ENCODE measurements at regions not wholly inside any gene's neighbourhood (a gene's known extent, or its start where the extent isn't known, plus 50 kb on each side); places are given as distances from the start of the nearest gene placed in this dataset.
"Not testable (repeated sequence)": the region's sequence is repeated elsewhere in the genome, so short reads cannot be mapped to it uniquely, and the experiment has no call there.

DNA sequence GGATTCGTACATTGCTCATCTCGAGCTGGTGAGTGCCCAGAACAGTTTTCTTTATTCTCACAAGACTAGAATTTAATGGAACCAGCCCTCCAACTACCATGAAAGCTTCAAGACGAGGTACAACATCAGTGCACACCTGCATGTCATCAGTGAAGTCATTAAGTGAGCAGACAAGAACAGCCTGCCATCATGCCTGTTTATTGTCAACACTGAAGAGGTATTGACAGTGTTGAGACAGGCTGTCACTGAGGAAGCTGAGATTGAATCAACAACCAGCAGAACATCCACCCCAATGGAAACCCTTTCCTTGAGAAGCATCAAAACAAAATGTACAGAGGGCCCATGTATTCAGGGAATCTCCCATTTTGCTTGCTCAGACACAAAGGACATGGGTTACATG is 148.0 kb upstream of the TCF4 start:
- no peak for DNase-seq (ENCODE audit: low spot score)

- no peak for DNase-seq (ENCODE audit: low spot score)
Measured at GRCh38 chr18:55735199-55735855, 147.3 kb upstream of the TCF4 start.

- DNase-seq (ENCODE audit: low spot score) = no peak
Measured at GRCh38 chr18:55732227-55733106, 144.5 kb upstream of the TCF4 start.

DNA sequence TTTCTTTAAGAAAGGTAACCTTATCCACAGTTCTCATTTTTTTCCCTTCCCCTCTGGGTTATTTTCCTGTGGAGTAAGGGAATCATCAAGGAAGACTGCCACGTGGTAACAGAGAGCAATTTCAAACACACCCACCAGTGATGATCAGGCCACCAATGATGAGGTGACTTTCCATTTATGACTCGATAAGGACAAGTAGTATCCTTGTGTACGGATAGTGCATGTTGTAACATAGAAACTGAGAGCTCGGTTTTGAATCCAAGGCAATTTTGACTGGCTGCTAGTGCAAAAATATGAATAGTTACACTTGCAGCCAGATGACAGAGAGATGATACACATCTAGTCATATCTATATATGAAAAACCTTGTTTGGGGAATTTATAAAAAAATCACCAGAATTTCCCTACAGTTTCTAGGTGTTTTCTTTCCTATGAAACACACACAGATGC is 143.6 kb upstream of the TCF4 start:
- DNase-seq (ENCODE audit: low spot score) = no peak

DNA sequence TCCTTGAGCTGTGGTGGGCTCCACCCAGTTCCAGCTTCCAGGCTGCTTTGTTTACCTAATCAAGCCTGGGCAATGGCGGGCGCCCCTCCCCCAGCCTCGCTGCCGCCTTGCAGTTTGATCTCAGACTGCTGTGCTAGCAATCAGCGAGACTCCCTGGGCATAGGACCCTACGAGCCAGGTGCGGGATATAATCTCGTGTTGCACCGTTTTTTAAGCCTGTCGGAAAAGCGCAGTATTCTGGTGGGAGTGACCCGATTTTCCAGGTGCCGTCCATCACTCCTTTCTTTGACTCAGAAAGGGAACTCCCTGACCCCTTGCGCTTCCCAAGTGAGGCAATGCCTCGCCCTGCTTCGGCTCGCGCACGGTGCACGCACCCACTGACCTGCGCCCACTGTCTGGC is 133.0 kb upstream of the TCF4 start:
- not testable (repeated sequence) for DNase-seq (ENCODE audit: low spot score)

DNA sequence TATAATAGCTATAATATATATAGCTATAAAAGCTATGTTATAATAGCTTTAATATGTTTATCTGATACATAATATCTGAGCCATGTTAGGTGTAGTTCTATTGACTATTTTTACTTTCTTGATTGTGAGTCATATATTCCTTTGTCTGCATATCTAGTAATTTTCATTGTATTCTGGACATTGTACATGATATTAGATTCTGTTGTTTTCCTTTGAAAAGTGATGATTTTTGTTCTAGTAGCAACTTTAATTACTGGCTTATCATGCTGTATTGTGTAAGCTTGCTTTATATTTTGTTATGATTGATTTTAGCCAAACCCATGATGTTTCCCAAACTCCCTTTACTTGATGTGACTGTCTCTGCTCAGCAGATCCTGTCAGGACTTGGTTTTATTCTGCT is 125.7 kb upstream of the TCF4 start:
- DNase-seq (ENCODE audit: low spot score) = no peak

DNA sequence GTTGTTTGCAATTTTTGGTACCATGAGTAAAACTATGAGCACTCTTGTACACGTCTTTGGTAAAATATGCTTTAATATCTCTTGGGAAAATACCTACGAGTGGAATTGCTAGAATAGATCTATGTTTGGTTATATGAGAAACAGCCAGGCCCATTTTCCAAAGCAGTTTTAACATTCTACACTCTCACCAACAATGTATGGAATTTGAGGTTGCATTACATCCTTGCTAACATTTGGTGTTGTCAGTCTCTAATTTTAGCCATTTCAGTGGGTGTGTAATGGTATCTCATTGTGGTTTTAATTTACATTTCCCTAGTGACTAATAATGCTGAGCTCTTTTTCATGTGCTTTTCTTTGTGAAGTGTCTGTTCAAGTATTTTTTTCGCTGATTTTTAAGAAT is 118.9 kb upstream of the TCF4 start:
- DNase-seq (ENCODE audit: low spot score) = no peak

GRCh38 chr18:55699233-55699765 is 111.3 kb upstream of the TCF4 start:
- no peak for DNase-seq (ENCODE audit: low spot score)

DNA sequence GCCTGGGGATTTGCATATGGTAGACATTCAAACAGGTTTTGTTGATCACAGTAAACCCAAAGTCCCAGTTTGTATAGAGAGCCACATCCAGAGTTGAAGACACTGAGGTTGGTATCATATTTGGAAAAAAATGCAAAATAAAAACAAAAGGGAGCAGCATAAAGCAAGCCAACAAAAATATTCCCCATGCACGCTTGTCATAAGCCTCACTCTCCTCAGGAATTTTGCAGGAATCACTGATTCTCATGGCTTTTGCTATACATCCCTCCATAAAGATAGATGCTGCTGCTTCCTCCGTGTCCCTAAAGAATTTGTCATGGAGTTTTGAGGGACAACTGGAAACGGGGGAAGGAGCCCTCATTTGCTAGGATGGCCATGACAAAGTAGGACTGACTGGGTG is 108.8 kb upstream of the TCF4 start:
- no peak for DNase-seq (ENCODE audit: low spot score)

DNA sequence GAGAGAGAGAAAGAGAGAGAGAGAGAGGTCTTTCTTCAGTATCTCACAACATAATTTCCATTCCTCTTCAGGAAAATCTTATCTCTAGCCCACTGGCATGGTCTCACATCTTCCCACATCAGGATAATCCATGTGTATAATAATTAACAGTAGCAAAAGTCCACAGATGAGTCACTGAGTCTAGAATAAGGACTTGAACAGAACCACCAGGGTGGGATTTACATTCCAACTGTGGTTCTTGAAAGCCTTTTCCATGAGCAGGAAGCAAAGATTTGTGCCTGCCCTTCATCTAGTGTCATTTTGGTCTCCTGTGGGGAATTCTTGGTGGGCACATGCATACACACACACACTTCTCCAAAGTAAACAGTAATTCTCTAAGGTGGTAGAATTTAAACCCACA is 107.1 kb upstream of the TCF4 start:
- no peak for DNase-seq (ENCODE audit: low spot score)

GRCh38 chr18:55694291-55694690 is 106.3 kb upstream of the TCF4 start:
- DNase-seq (ENCODE audit: low spot score) = no peak

DNA sequence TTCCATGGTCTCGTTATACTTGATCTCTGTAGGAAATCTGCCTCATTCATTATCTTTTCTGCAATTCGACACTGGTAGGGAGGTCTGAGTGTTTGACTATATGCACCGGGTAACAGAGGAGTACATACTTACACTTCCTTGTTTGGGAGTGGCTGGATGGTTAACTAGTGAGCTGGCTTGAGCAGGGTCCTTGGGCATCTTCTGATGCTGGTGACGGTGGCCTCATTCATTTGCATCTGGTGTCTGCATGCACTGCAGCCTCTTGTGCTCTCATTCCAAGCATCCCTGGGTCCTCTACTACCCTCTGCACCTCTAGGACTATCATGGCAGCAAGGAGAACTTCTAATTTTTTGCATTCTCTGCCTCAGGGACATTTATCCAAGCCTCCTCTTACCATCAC is 100.0 kb upstream of the TCF4 start:
- no peak for DNase-seq (ENCODE audit: low spot score)

DNA sequence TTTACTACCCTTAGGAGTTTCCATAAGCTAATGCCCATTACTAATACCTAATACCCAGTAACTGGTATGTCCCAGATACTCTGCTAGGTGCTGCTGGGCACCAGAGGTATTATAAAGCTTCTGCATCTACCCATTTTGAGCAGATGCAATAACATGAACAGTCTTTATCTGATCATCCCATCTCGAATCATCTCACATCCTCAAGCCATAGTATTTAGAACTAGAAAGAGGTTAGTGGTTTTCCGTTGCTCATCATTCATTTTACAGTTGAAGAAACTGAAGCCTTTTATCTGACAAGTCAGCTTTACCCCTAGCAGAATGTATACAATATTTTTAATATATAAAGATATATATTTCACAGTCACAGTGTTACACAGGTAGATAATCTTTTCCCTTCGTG is 99.1 kb upstream of the TCF4 start:
- no peak for DNase-seq (ENCODE audit: low spot score)

DNA sequence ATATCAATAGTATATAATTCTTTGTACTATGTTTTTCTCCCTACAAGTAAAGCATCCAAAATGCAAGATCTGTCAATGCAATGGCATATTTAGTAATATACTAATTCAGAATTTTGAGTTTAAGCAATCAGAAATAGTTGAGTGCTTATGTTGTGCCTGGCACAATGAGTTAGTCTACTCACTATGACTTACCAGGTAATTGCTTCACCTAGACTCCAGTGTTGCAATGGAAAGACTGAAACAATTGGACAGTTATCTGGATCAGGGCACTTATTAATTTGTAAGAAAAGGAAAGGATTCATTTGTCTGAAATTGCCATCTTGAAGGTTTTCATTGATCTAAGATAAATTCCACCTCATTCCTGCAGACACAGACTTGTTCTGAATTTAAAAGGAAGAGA is 97.6 kb upstream of the TCF4 start:
- no peak for DNase-seq (ENCODE audit: low spot score)

- no peak for DNase-seq (ENCODE audit: low spot score)
Measured at GRCh38 chr18:55672574-55673361, 84.8 kb upstream of the TCF4 start.

DNA sequence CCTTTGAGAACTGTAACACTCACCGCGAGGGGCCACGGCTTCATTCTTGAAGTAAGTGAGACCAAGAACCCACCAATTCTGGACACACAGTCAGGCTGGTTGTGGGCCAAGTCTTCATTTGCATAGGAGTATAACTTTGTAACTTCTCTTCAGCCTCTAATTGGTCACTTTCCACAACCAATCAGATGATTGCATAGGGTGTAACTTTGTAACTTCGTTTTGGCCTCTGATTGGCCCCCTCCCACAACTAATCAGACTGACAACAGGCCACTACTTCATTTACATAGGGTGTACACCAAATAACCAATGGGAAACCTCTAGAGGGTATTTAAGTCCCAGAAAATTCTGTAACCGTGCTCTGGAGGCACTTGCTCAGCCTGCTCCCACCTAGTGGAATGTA is 77.5 kb upstream of the TCF4 start:
- no peak for DNase-seq (ENCODE audit: low spot score)

DNA sequence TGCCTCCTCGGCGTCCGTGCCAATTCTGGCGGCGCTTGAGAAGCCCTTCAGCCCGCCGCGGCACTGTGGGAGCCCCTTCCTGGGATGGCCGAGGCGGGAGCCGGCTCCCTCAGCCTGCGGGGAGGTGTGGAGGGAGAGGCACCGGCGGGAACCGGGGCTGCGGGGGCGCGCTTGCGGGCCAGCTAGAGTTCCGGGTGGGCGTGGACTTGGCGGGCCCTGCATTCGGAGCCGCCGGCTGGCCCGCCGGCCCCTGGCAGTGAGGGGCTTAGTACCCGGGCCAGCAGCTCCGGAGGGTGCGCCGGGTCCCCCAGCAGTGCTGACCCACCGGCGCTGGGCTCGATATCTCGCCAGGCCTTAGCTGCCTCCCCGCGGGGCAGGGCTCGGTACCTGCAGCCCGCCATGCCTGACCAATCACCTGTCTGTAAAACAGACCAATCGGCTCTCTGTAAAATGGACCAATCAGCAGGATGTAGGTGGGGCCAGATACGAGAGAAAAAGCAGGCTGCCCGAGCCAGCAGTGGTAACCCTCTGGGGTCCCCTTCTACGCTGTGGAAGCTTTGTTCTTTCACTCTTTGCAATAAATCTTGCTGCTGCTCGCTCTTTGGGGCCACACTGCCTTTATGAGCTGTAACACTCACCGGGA is 76.9 kb upstream of the TCF4 start:
- not testable (repeated sequence) for DNase-seq (ENCODE audit: low spot score)

DNA sequence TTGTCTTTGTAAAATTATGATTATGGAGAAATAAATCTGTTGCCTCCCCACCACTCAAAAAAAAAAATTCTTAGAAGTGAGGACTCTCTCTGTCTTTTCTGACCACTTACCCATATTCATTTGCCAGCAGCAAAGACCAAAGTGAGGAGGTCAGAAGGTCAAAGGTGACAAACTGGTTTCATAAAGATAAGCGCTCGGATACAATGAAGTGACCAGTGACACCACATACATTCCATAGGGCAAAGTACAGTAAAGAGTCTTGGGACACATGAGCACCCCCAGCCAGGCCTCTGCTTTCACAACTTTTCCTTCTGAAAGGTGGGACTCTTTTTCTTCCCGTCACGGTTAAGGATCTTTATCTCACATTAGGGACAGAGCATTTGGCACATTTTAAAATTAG is 75.9 kb upstream of the TCF4 start:
- DNase-seq (ENCODE audit: low spot score) = peak; percentile 16

DNA sequence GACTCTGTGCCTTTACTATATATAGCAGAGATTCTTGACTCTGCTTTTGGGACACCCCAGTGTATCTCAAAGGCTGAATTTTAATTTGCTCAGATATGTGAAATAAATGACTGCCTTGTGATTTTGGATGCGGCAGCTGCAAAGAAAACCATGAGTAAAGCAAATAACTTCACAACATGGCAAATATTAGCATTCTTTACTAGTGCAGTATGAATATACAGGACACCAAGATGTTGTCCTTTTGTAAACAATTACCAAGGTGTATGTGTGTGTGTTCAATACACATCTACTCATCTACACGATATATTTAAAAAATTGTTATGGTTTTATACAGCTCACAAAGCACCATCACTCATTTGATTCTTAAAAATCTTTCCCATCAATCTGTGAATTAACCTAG is 70.6 kb upstream of the TCF4 start:
- DNase-seq (ENCODE audit: low spot score) = no peak

DNA sequence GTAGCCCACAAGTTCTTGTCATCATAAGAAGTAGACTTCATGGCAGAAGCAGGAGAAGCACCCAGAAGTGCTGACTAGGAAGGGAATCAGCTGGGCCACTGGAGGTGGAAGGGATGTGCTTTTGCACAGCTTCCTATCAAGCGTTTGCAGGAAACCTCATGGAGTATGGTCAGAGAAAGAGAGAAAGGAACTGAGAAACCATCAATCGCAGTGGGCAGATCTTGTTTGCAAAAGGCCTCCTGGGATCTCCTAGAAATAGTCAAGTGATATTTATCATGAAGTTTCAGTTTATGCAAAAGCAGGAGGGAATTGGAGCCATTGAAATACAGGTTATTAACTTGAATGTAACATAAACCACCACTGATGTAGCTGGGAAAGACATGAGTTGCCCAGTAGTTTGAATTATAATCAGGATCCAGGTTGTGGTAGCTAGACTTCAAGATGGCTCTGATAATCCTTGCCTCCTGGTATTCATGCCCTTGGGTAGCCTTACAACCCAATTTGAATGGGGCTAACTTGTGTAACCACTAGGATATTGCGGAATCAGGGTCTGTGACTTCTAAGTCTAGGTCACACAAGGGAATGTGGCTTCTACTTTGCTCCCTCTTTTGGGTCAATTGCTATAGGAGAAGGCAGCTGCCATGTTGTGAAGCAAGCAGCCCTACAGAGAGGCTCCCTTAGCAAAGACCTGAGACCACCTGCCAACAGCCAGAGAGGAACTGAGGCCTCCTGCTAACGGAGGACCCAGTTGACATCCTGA is 69.8 kb upstream of the TCF4 start:
- no peak for DNase-seq (ENCODE audit: low spot score)

- DNase-seq (ENCODE audit: low spot score) = no peak
Measured at GRCh38 chr18:55654986-55655385, 67.0 kb upstream of the TCF4 start.

All from HuH-7.5 (cell line).